HL-60 (cell line): ENCODE measurements at regions not wholly inside any gene's neighbourhood (a gene's known extent, or its start where the extent isn't known, plus 50 kb on each side); places are given as distances from the start of the nearest gene placed in this dataset.

ENCODE experiments used
- GABPA ChIP-seq: IDR thresholded peaks from 2 replicates; pipeline ENCODE4 v1.6.1; 2012; ENCODE audit warnings: low read depth
- POLR2AphosphoS5 ChIP-seq: IDR thresholded peaks from 2 replicates; pipeline ENCODE4 v1.6.1; 2012; ENCODE audit warnings: low read depth
- TF ChIP-seq, protein P1 (sequence below): IDR thresholded peaks from one replicate; pipeline ENCODE4 v1.5.1; 2011; ENCODE audit warnings: low read length, control low read depth, inconsistent platforms; ENCODE audit not compliant: insufficient read depth
- TF ChIP-seq, protein P2 (sequence below): IDR thresholded peaks from 2 replicates; pipeline ENCODE4 v1.6.1; 2012; ENCODE audit warnings: low read depth; ENCODE audit not compliant: insufficient replicate concordance

DNA sequence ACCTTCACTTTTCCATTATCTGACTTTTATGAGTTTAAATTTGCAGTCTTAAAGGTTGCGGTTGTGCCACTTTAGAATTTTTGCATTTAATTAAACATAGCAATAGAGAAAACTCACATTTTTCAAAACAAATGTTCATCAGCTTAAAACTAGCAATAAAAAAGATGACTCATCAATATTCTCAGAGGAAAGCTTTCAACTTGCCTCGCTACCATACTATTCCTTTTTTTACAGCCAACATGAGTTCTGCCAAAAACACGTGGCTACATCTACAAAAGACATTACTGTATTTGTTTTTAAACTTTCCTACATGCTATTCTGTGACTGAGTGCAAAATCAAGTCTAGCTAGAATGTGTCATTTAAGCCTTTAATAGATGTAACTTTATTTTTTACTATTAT, 497.1 kb downstream of the RPS29 start:
- TF ChIP-seq, protein P1, sequence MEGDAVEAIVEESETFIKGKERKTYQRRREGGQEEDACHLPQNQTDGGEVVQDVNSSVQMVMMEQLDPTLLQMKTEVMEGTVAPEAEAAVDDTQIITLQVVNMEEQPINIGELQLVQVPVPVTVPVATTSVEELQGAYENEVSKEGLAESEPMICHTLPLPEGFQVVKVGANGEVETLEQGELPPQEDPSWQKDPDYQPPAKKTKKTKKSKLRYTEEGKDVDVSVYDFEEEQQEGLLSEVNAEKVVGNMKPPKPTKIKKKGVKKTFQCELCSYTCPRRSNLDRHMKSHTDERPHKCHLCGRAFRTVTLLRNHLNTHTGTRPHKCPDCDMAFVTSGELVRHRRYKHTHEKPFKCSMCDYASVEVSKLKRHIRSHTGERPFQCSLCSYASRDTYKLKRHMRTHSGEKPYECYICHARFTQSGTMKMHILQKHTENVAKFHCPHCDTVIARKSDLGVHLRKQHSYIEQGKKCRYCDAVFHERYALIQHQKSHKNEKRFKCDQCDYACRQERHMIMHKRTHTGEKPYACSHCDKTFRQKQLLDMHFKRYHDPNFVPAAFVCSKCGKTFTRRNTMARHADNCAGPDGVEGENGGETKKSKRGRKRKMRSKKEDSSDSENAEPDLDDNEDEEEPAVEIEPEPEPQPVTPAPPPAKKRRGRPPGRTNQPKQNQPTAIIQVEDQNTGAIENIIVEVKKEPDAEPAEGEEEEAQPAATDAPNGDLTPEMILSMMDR: no peak
- TF ChIP-seq POLR2AphosphoS5 (no peak), GABPA (no peak)
- TF ChIP-seq, protein P2, sequence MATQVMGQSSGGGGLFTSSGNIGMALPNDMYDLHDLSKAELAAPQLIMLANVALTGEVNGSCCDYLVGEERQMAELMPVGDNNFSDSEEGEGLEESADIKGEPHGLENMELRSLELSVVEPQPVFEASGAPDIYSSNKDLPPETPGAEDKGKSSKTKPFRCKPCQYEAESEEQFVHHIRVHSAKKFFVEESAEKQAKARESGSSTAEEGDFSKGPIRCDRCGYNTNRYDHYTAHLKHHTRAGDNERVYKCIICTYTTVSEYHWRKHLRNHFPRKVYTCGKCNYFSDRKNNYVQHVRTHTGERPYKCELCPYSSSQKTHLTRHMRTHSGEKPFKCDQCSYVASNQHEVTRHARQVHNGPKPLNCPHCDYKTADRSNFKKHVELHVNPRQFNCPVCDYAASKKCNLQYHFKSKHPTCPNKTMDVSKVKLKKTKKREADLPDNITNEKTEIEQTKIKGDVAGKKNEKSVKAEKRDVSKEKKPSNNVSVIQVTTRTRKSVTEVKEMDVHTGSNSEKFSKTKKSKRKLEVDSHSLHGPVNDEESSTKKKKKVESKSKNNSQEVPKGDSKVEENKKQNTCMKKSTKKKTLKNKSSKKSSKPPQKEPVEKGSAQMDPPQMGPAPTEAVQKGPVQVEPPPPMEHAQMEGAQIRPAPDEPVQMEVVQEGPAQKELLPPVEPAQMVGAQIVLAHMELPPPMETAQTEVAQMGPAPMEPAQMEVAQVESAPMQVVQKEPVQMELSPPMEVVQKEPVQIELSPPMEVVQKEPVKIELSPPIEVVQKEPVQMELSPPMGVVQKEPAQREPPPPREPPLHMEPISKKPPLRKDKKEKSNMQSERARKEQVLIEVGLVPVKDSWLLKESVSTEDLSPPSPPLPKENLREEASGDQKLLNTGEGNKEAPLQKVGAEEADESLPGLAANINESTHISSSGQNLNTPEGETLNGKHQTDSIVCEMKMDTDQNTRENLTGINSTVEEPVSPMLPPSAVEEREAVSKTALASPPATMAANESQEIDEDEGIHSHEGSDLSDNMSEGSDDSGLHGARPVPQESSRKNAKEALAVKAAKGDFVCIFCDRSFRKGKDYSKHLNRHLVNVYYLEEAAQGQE: no peak
